Mesothelial cell of epicardium (in vitro differentiated cells): ENCODE measurements at regions not wholly inside any gene's neighbourhood (a gene's known extent, or its start where the extent isn't known, plus 50 kb on each side); places are given as distances from the start of the nearest gene placed in this dataset.

Experiments used
- DNase-seq, 2 experiments: peaks; one replicate each; pipeline ENCODE4 v3.0.0; 2021; ENCODE audit warnings: low spot score in 2 of 2; ENCODE audit not compliant: unreplicated experiment in 2 of 2
- H3K27ac Mint-ChIP-seq: 2 replicates; pipeline ENCODE4 v1.8.0; 2021; ENCODE audit warnings: mixed read lengths
- H3K27me3 Mint-ChIP-seq: 2 replicates; pipeline ENCODE4 v1.8.0; 2021; ENCODE audit warnings: low read depth, mixed read lengths
- H3K36me3 Mint-ChIP-seq: 2 replicates; pipeline ENCODE4 v1.8.0; 2021; ENCODE audit warnings: mixed read lengths
- H3K4me1 Mint-ChIP-seq: 2 replicates; pipeline ENCODE4 v1.8.0; 2021; ENCODE audit warnings: mixed read lengths
- H3K4me3 Mint-ChIP-seq: 2 replicates; pipeline ENCODE4 v1.8.0; 2021; ENCODE audit warnings: mild to moderate bottlenecking, moderate library complexity, mixed read lengths
- H3K9me3 Mint-ChIP-seq: 2 replicates; pipeline ENCODE4 v1.8.0; 2021; ENCODE audit warnings: mixed read lengths
- CTCF ChIP-seq: fragments of 200-600 bp; sonication (generic); IDR thresholded peaks from one replicate; pipeline ENCODE4 v1.5.0; 2021; ENCODE audit warnings: antibody characterized with exemption; ENCODE audit not compliant: unreplicated experiment

- Mint-ChIP-seq H3K27me3 (peaks cover 29% of the 10 kb centered on the region), H3K36me3 (no peaks in the 10 kb centered on the region)
- TF ChIP-seq CTCF = no peak
Measured at GRCh38 chr11:36748836-36749235, 150.8 kb upstream of the RAG2 start.

GRCh38 chr11:36746886-36747710, 149.1 kb upstream of the RAG2 start:
- no peaks in the 10 kb centered on the region for H3K9me3 Mint-ChIP-seq
- DNase-seq = peak; percentile 68 to 88
- H3K36me3 Mint-ChIP-seq = no peaks in the 10 kb centered on the region
- H3K27ac Mint-ChIP-seq = no peak overlapping the region
- peak; percentile 89 for TF ChIP-seq CTCF
- no peak overlapping the region for H3K4me3 Mint-ChIP-seq
- peaks cover 42% of the 10 kb centered on the region for H3K27me3 Mint-ChIP-seq
- peaks cover 26% of the 10 kb centered on the region for H3K4me1 Mint-ChIP-seq

More at GRCh38 chr11:36748836-36749235, 150.8 kb upstream of the RAG2 start:
- H3K27ac Mint-ChIP-seq = no peak overlapping the region
- no peak overlapping the region for H3K4me3 Mint-ChIP-seq
- no peak for DNase-seq
- no peaks in the 10 kb centered on the region for H3K9me3 Mint-ChIP-seq
- H3K4me1 Mint-ChIP-seq = peaks cover 33% of the 10 kb centered on the region

- DNase-seq = peak; percentile 49 to 80
- peaks cover 14% of the 10 kb centered on the region for H3K4me1 Mint-ChIP-seq
- TF ChIP-seq CTCF = peak; percentile 78
- H3K27ac Mint-ChIP-seq = no peak overlapping the region
- H3K27me3 Mint-ChIP-seq = peaks cover 55% of the 10 kb centered on the region
- H3K36me3 Mint-ChIP-seq = no peaks in the 10 kb centered on the region
- no peak overlapping the region for H3K4me3 Mint-ChIP-seq
- peaks cover 8% of the 10 kb centered on the region for H3K9me3 Mint-ChIP-seq
Measured at GRCh38 chr11:36744375-36745168, 146.5 kb upstream of the RAG2 start.

GRCh38 chr11:36743039-36743438, 145.0 kb upstream of the RAG2 start:
- DNase-seq = no peak
- TF ChIP-seq CTCF = no peak
- no peak overlapping the region for H3K27ac Mint-ChIP-seq
- peaks cover 10% of the 10 kb centered on the region for H3K4me1 Mint-ChIP-seq
- H3K9me3 Mint-ChIP-seq = peaks cover 8% of the 10 kb centered on the region
- H3K36me3 Mint-ChIP-seq = no peaks in the 10 kb centered on the region
- no peak overlapping the region for H3K4me3 Mint-ChIP-seq
- H3K27me3 Mint-ChIP-seq = peaks cover 62% of the 10 kb centered on the region

- TF ChIP-seq CTCF = no peak
- no peak overlapping the region for H3K4me3 Mint-ChIP-seq
- peaks cover 69% of the 10 kb centered on the region for H3K27me3 Mint-ChIP-seq
- peaks cover 7% of the 10 kb centered on the region for H3K4me1 Mint-ChIP-seq
- no peaks in the 10 kb centered on the region for H3K36me3 Mint-ChIP-seq
- DNase-seq = no peak
- peaks cover 9% of the 10 kb centered on the region for H3K9me3 Mint-ChIP-seq
- H3K27ac Mint-ChIP-seq = no peak overlapping the region
Measured at GRCh38 chr11:36741515-36741914, 143.5 kb upstream of the RAG2 start.
